Naive thymus-derived CD4-positive, alpha-beta T cell (primary cell): ENCODE measurements at regions not wholly inside any gene's neighbourhood (a gene's known extent, or its start where the extent isn't known, plus 50 kb on each side); places are given as distances from the start of the nearest gene placed in this dataset.

ENCODE experiments used
- ATAC-seq: fragments of 150-1000 bp; cut with Tn5 transposase; 2 replicates; pipeline ENCODE4 v1.10.0; 2021; ENCODE audit warnings: mild to moderate bottlenecking, moderate library complexity
- CTCF ChIA-PET: fragments of 350-600 bp; sonication (Branson Sonifier 250); formaldehyde crosslinking; loops from one replicate; lab custom pipeline; 2021; ENCODE audit warnings: antibody characterized with exemption; lab: Charles Lee
- POLR2A ChIA-PET: fragments of 350-600 bp; sonication (Branson Sonifier 250); formaldehyde crosslinking; loops from one replicate; lab custom pipeline; 2021; ENCODE audit warnings: antibody characterized with exemption, inconsistent platforms; lab: Charles Lee
- DNase-seq, 9 donors: peaks; one replicate each; pipeline versions ENCODE4 v3.0.0 to v3.0.0-alpha.2; 2020 to 2022; ENCODE audit warnings: mixed read lengths in 1 of 9
- H3K27ac ChIP-seq: one replicate; pipeline ENCODE4 v1.7.0; 2013; ENCODE audit warnings: mild to moderate bottlenecking, low read depth, low read length, moderate library complexity
- H3K27me3 ChIP-seq, 2 donors: one replicate each; pipeline ENCODE4 v1.7.0; 2013; ENCODE audit warnings: low read length in 2 of 2, mild to moderate bottlenecking in 2 of 2, moderate library complexity in 2 of 2; ENCODE audit not compliant: control insufficient read depth in 2 of 2, insufficient read depth in 2 of 2
- H3K36me3 ChIP-seq, 3 experiments: 1 replicate in 2 of 3; 2 replicates in 1 of 3; pipeline ENCODE4 v1.7.0; 2013; ENCODE audit warnings: low read length in 3 of 3, mild to moderate bottlenecking in 3 of 3, moderate library complexity in 1 of 3; ENCODE audit not compliant: insufficient read depth in 3 of 3, control insufficient read depth in 2 of 3
- H3K4me1 ChIP-seq, 2 donors: one replicate each; pipeline ENCODE4 v1.7.0; 2013; ENCODE audit warnings: low read length in 2 of 2, mild to moderate bottlenecking in 2 of 2, moderate library complexity in 1 of 2; ENCODE audit not compliant: control insufficient read depth in 2 of 2, insufficient read depth in 2 of 2
- H3K4me3 ChIP-seq: 2 replicates; pipeline ENCODE4 v1.7.0; 2013; ENCODE audit warnings: mild to moderate bottlenecking, low read length
- H3K9me3 ChIP-seq, 3 experiments: 1 replicate in 2 of 3; 2 replicates in 1 of 3; pipeline ENCODE4 v1.7.0; 2013; ENCODE audit warnings: low read length in 3 of 3; ENCODE audit not compliant: control insufficient read depth in 2 of 3
- H3K27ac Mint-ChIP-seq, 9 donors: one replicate each; pipeline ENCODE4 v1.8.0; 2020 to 2022; ENCODE audit warnings: mixed read lengths in 9 of 9, mild to moderate bottlenecking in 8 of 9, moderate library complexity in 5 of 9, inconsistent platforms in 2 of 9
- H3K27me3 Mint-ChIP-seq, 5 donors: one replicate each; pipeline ENCODE4 v1.8.0; 2021 to 2022; ENCODE audit warnings: mixed read lengths in 5 of 5, mild to moderate bottlenecking in 1 of 5
- H3K36me3 Mint-ChIP-seq, 5 donors: one replicate each; pipeline ENCODE4 v1.8.0; 2020 to 2022; ENCODE audit warnings: mixed read lengths in 5 of 5, mild to moderate bottlenecking in 3 of 5, inconsistent platforms in 1 of 5
- H3K4me1 Mint-ChIP-seq, 7 donors: one replicate each; pipeline ENCODE4 v1.8.0; 2020 to 2022; ENCODE audit warnings: mixed read lengths in 7 of 7, mild to moderate bottlenecking in 3 of 7, inconsistent platforms in 1 of 7
- H3K4me3 Mint-ChIP-seq, 10 donors: one replicate each; pipeline ENCODE4 v1.8.0; 2020 to 2022; ENCODE audit warnings: mild to moderate bottlenecking in 10 of 10, mixed read lengths in 10 of 10, moderate library complexity in 6 of 10, inconsistent platforms in 2 of 10
- H3K9me3 Mint-ChIP-seq, 11 donors: one replicate each; pipeline ENCODE4 v1.8.0; 2020 to 2022; ENCODE audit warnings: mixed read lengths in 11 of 11, mild to moderate bottlenecking in 4 of 11, inconsistent platforms in 1 of 11, moderate library complexity in 1 of 11
- intact Hi-C, 2 donors: fragments of 100-400 bp; cut with micrococcal nuclease; formaldehyde crosslinking; loops; one replicate each; pipeline ENCODE4 v1.15.1; 2023

- no peaks in the 10 kb centered on the region for H3K36me3 ChIP-seq
- H3K4me3 ChIP-seq = no peak overlapping the region
- H3K9me3 Mint-ChIP-seq = peaks cover 0 to 2% (median 0%) of the 10 kb centered on the region in 11 donors
- no peaks in the 10 kb centered on the region for H3K4me1 ChIP-seq
- no peaks in the 10 kb centered on the region for H3K9me3 ChIP-seq
- ChIA-PET CTCF (no interaction called here), POLR2A (no interaction called here)
- H3K27me3 Mint-ChIP-seq = peaks cover 0 to 13% (median 9%) of the 10 kb centered on the region in 5 donors
- H3K27me3 ChIP-seq = no peaks in the 10 kb centered on the region
- no peak for ATAC-seq
- DNase-seq = no peak
- H3K36me3 Mint-ChIP-seq = no peaks in the 10 kb centered on the region
- intact Hi-C loops = no loop called here
- no peak overlapping the region for H3K4me3 Mint-ChIP-seq
- H3K4me1 Mint-ChIP-seq = no peaks in the 10 kb centered on the region
- H3K27ac Mint-ChIP-seq = no peak overlapping the region
- H3K27ac ChIP-seq = no peak overlapping the region
These were observed 1189.6 kb upstream of the CELF2 start for GRCh38 chr10:9828110-9828509.

DNA sequence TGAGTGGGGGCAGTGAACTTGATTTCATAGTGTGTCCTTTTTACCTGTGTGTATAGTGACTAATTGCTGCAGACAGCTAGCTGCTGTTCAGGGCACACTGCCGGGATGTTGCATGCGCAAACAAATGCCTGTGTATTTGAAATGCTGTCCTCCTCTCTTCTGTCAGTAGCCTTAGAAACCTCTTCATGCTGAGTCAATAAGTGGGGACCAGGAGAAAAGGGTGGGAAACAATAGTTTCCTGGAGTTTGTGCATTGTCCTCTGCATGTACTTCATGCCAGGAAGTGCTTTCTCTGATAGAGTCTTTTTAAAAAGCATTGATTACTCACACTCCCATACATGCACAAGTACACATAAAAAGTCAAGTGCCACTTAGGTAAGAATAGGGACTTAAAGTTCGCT, 1183.7 kb upstream of the CELF2 start:
- no peaks in the 10 kb centered on the region for H3K4me1 ChIP-seq
- H3K36me3 ChIP-seq = no peaks in the 10 kb centered on the region
- no peak overlapping the region for H3K27ac Mint-ChIP-seq
- DNase-seq = no peak
- H3K4me3 Mint-ChIP-seq = no peak overlapping the region
- no peak overlapping the region for H3K4me3 ChIP-seq
- H3K4me1 Mint-ChIP-seq = no peaks in the 10 kb centered on the region
- intact Hi-C loops = no loop called here
- ChIA-PET CTCF (no interaction called here), POLR2A (no interaction called here)
- H3K27me3 ChIP-seq = no peaks in the 10 kb centered on the region
- no peak for ATAC-seq
- H3K36me3 Mint-ChIP-seq = no peaks in the 10 kb centered on the region
- no peak overlapping the region for H3K27ac ChIP-seq
- peaks cover 0 to 4% (median 1%) of the 10 kb centered on the region in 5 donors for H3K27me3 Mint-ChIP-seq
- H3K9me3 Mint-ChIP-seq = peaks cover 0 to 17% (median 3%) of the 10 kb centered on the region in 11 donors
- H3K9me3 ChIP-seq = no peaks in the 10 kb centered on the region

DNA sequence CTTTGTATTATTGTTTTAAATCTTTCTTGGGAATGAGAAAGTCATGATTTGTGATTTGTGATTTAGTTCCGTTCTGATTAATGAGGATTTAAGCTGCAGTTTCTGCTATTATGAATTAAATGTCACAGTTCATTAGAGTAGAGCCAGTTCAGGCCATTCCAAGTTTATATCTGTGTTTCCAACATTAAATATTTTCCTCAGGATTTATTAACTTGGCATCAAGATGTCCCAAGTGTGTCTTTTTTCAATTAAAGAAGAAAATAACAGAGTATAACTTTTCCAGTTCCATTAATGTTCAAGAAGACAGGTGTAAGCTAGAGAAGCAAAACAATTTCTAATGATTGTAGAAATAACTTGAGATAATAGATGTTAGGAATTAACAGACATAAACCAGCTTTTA, 1183.2 kb upstream of the CELF2 start:
- intact Hi-C loops = no loop called here
- H3K36me3 Mint-ChIP-seq = no peaks in the 10 kb centered on the region
- CTCF ChIA-PET = no interaction called here
- POLR2A ChIA-PET = no interaction called here
- ATAC-seq = no peak
- DNase-seq = no peak
- H3K36me3 ChIP-seq = no peaks in the 10 kb centered on the region
- no peak overlapping the region for H3K4me3 Mint-ChIP-seq
- H3K27me3 Mint-ChIP-seq = peaks cover 0 to 3% (median 0%) of the 10 kb centered on the region in 5 donors
- H3K27ac Mint-ChIP-seq = no peak overlapping the region
- H3K9me3 Mint-ChIP-seq = peaks cover 0 to 21% (median 7%) of the 10 kb centered on the region in 11 donors
- H3K4me1 Mint-ChIP-seq = no peaks in the 10 kb centered on the region
- no peak overlapping the region for H3K27ac ChIP-seq
- H3K27me3 ChIP-seq = no peaks in the 10 kb centered on the region
- H3K9me3 ChIP-seq = no peaks in the 10 kb centered on the region
- no peak overlapping the region for H3K4me3 ChIP-seq
- H3K4me1 ChIP-seq = no peaks in the 10 kb centered on the region

- CTCF ChIA-PET = no interaction called here
- peaks cover 0 to 9% (median 0%) of the 10 kb centered on the region in 3 experiments for H3K9me3 ChIP-seq
- peaks cover 0 to 17% (median 5%) of the 10 kb centered on the region in 5 donors for H3K27me3 Mint-ChIP-seq
- peaks cover 0 to 22% (median 0%) of the 10 kb centered on the region in 5 donors for H3K36me3 Mint-ChIP-seq
- DNase-seq = no peak
- no peak for ATAC-seq
- no peaks in the 10 kb centered on the region for H3K27me3 ChIP-seq
- H3K4me3 Mint-ChIP-seq = no peak overlapping the region
- peaks cover 4 to 37% (median 18%) of the 10 kb centered on the region in 11 donors for H3K9me3 Mint-ChIP-seq
- H3K4me1 Mint-ChIP-seq = no peaks in the 10 kb centered on the region
- intact Hi-C loops = no loop called here
- H3K36me3 ChIP-seq = no peaks in the 10 kb centered on the region
- no peak overlapping the region for H3K27ac ChIP-seq
- no peaks in the 10 kb centered on the region for H3K4me1 ChIP-seq
- H3K4me3 ChIP-seq = no peak overlapping the region
- POLR2A ChIA-PET = no interaction called here
- H3K27ac Mint-ChIP-seq = no peak overlapping the region
These were observed 1172.6 kb upstream of the CELF2 start for GRCh38 chr10:9845075-9845474.

- peaks cover 0 to 20% (median 0%) of the 10 kb centered on the region in 5 donors for H3K27me3 Mint-ChIP-seq
- H3K27ac Mint-ChIP-seq = no peak overlapping the region
- POLR2A ChIA-PET = no interaction called here
- H3K4me3 Mint-ChIP-seq = no peak overlapping the region
- H3K36me3 ChIP-seq = no peaks in the 10 kb centered on the region
- H3K36me3 Mint-ChIP-seq = peaks cover 0 to 19% (median 0%) of the 10 kb centered on the region in 5 donors
- no peak overlapping the region for H3K4me3 ChIP-seq
- H3K4me1 ChIP-seq = no peaks in the 10 kb centered on the region
- H3K27me3 ChIP-seq = no peaks in the 10 kb centered on the region
- no peak overlapping the region for H3K27ac ChIP-seq
- no peak for DNase-seq
- CTCF ChIA-PET = no interaction called here
- H3K4me1 Mint-ChIP-seq = no peaks in the 10 kb centered on the region
- intact Hi-C loops = no loop called here
- ATAC-seq = no peak
- H3K9me3 ChIP-seq = peaks cover 0 to 9% (median 0%) of the 10 kb centered on the region in 3 experiments
- peaks cover 6 to 57% (median 21%) of the 10 kb centered on the region in 11 donors for H3K9me3 Mint-ChIP-seq
These were observed 1169.4 kb upstream of the CELF2 start for GRCh38 chr10:9848278-9848677.

- ATAC-seq (no peak), DNase-seq (no peak)
- ChIA-PET POLR2A (no interaction called here), CTCF (no interaction called here)
- no peaks in the 10 kb centered on the region for H3K4me1 Mint-ChIP-seq
- intact Hi-C loops = no loop called here
- peaks cover 0 to 19% (median 0%) of the 10 kb centered on the region in 5 donors for H3K36me3 Mint-ChIP-seq
- H3K27me3 Mint-ChIP-seq = peaks cover 0 to 20% (median 0%) of the 10 kb centered on the region in 5 donors
- Histone ChIP-seq H3K27ac (no peak overlapping the region), H3K4me1 (no peaks in the 10 kb centered on the region), H3K4me3 (no peak overlapping the region), H3K27me3 (no peaks in the 10 kb centered on the region), H3K36me3 (no peaks in the 10 kb centered on the region), H3K9me3 (peaks cover 0 to 8% (median 0%) of the 10 kb centered on the region in 3 experiments)
- H3K9me3 Mint-ChIP-seq = peaks cover 6 to 61% (median 24%) of the 10 kb centered on the region in 11 donors
- no peak overlapping the region for H3K27ac Mint-ChIP-seq
- H3K4me3 Mint-ChIP-seq = no peak overlapping the region
These were observed 1168.7 kb upstream of the CELF2 start for GRCh38 chr10:9848981-9849380.

DNA sequence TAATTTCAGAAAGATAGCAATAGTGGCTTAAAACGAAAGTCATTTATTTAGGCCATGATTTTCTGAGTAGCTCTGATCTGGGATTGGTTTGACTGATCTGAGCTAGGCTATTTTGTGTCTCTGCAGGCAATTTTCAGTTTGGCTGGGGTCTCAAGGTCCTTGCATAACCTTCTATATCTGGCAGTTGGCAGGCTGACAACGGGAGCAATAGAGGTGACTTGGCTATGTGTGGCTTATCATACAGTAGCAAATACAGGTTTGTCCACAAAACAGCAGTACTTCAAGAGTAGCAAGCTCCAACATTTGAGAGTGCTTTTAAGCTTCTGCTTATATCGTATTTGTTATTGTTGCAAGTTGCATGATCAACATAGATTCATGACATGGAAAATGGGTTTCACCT, 1167.3 kb upstream of the CELF2 start:
- Mint-ChIP-seq H3K27ac (no peak overlapping the region), H3K27me3 (peaks cover 0 to 18% (median 0%) of the 10 kb centered on the region in 5 donors), H3K4me3 (no peak overlapping the region), H3K9me3 (peaks cover 3 to 47% (median 13%) of the 10 kb centered on the region in 11 donors), H3K4me1 (no peaks in the 10 kb centered on the region), H3K36me3 (peaks cover 0 to 7% (median 0%) of the 10 kb centered on the region in 5 donors)
- POLR2A ChIA-PET = no interaction called here
- Histone ChIP-seq H3K9me3 (no peaks in the 10 kb centered on the region), H3K4me3 (no peak overlapping the region), H3K27me3 (no peaks in the 10 kb centered on the region), H3K27ac (no peak overlapping the region), H3K36me3 (no peaks in the 10 kb centered on the region), H3K4me1 (no peaks in the 10 kb centered on the region)
- no peak for ATAC-seq
- CTCF ChIA-PET = no interaction called here
- intact Hi-C loops = no loop called here
- DNase-seq = no peak
